ENCODE measurements at regions not wholly inside any gene's neighbourhood (a gene's known extent, or its start where the extent isn't known, plus 50 kb on each side); places are given as distances from the start of the nearest gene placed in this dataset.

DNA sequence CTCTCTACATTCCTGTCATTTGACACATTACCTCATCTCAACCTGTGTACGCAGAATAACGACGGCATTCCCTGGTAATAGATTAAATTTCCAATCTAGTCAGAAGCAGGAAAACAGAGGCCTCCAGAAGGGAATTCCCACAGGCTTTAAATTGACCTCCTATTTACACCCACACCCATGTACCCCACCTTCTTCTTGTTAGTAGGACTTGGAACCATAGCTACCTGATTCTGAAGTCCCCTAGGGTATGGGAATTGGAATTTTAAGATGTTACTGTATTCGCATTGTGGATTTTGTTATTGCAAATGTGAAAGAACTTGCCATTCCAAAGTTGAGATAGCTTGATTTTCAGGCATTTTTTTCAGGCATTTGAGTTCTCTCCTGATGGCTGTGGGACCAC, 377.5 kb upstream of the DYNLRB2 start:
- H3K36me3 Mint-ChIP-seq (ENCODE audit: low read depth) = no peaks in the 10 kb centered on the region
- intact Hi-C loops (cut with micrococcal nuclease) = no loop called here
- no peak for DNase-seq (ENCODE audit: low spot score)
- no peak overlapping the region for H3K27ac Mint-ChIP-seq
- no peak overlapping the region for H3K4me3 Mint-ChIP-seq
- no peaks in the 10 kb centered on the region for H3K4me1 Mint-ChIP-seq (ENCODE audit: low read depth)
- no peaks in the 10 kb centered on the region for H3K9me3 Mint-ChIP-seq
- H3K27me3 Mint-ChIP-seq (ENCODE audit: insufficient read depth) = peaks cover 3% of the 10 kb centered on the region

DNA sequence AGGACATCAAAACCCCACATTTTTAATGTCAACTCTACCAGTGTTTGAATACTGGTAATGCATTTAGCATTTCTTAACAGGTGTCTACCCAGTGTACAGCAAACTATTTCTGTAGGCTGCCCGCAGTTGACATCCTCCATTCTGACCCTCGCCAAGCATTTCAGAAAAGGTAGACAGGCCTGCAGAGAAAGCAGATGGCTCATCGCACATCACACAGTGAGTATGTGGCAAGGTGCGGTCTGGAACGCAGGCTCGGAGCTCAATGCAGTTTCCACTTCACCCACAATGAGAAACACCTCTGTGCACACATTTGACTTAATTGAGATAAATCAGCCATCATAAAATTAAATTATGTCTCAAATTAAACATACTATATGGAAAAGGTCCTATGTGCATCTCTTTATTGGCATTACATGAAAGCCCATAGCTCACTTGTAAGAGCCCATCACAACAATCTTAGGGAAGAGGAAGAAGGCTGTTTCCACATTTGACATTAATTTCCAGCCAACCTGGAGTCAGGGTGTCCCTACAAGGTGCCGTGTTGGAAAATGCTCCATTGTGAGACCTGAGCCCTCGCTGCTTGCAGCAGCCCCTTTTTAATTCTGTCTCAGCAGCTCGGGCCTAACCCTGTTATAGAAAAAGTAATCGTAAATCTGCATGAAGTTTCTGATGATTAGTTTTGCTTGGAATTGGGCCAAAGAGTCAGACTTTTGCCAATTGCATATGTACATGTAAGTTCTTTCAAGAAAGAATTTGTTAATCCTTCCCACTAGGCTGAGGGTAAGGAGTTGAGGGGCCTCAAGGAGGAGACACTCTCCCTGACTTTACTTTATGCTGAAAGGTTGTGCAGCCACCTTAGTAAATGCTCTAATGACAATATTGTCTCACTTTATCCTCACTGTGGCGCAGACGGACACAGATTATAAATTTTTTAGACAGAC, 378.7 kb upstream of the DYNLRB2 start:
- Mint-ChIP-seq H3K4me1 (ENCODE audit: low read depth) (no peaks in the 10 kb centered on the region), H3K27me3 (ENCODE audit: insufficient read depth) (peaks cover 3% of the 10 kb centered on the region), H3K36me3 (ENCODE audit: low read depth) (no peaks in the 10 kb centered on the region), H3K27ac (no peak overlapping the region), H3K9me3 (no peaks in the 10 kb centered on the region), H3K4me3 (no peak overlapping the region)
- no peak for DNase-seq (ENCODE audit: low spot score)
- intact Hi-C loops (cut with micrococcal nuclease) = no loop called here

DNA sequence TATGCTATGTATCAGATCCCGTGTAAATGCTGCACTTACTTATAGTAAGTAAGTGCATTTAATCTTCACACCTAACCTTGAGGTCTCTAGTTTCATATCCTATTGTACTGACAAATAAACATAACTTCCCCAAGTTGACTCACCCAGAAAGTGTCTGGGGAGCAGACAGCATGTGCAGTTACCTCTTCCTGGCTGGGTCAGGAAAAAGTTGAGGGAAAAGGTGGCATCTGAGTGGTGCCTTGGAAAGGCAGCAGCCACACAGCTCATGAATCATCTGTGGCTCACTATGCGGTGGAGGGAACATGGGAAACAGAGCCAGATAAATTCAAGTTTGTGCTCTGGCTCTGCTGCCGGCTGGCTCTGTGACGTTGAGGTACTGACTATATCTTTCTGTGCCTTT, 382.0 kb upstream of the DYNLRB2 start:
- Mint-ChIP-seq H3K4me1 (ENCODE audit: low read depth) (no peaks in the 10 kb centered on the region), H3K9me3 (no peaks in the 10 kb centered on the region), H3K27ac (no peak overlapping the region), H3K4me3 (no peak overlapping the region), H3K27me3 (ENCODE audit: insufficient read depth) (peaks cover 3% of the 10 kb centered on the region), H3K36me3 (ENCODE audit: low read depth) (no peaks in the 10 kb centered on the region)
- intact Hi-C loops (cut with micrococcal nuclease) = no loop called here
- no peak for DNase-seq (ENCODE audit: low spot score)

DNA sequence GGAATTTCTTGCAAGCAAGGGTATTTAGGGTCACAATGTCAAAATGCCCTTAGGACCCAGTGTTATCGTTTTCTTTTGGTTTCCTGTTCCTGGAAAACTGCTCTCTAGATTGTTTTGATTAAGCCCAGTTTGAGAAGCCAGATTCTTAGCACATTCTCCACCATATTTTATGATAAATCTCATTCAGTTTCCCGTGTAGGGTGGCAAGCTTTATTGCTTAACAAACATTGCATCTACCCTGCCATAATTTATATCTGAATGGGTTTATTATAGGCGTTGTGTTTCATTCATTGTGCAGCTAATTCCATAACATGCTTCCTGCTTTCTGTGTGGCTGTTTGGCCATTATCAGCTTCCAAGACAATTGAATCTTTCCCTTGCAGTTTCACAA, 389.1 kb upstream of the DYNLRB2 start:
- peaks cover 5% of the 10 kb centered on the region for H3K27me3 Mint-ChIP-seq (ENCODE audit: insufficient read depth)
- H3K36me3 Mint-ChIP-seq (ENCODE audit: low read depth) = no peaks in the 10 kb centered on the region
- H3K4me3 Mint-ChIP-seq = no peak overlapping the region
- H3K27ac Mint-ChIP-seq = no peak overlapping the region
- no peaks in the 10 kb centered on the region for H3K4me1 Mint-ChIP-seq (ENCODE audit: low read depth)
- DNase-seq (ENCODE audit: low spot score) = no peak
- H3K9me3 Mint-ChIP-seq = no peaks in the 10 kb centered on the region
- intact Hi-C loops (cut with micrococcal nuclease) = no loop called here

DNA sequence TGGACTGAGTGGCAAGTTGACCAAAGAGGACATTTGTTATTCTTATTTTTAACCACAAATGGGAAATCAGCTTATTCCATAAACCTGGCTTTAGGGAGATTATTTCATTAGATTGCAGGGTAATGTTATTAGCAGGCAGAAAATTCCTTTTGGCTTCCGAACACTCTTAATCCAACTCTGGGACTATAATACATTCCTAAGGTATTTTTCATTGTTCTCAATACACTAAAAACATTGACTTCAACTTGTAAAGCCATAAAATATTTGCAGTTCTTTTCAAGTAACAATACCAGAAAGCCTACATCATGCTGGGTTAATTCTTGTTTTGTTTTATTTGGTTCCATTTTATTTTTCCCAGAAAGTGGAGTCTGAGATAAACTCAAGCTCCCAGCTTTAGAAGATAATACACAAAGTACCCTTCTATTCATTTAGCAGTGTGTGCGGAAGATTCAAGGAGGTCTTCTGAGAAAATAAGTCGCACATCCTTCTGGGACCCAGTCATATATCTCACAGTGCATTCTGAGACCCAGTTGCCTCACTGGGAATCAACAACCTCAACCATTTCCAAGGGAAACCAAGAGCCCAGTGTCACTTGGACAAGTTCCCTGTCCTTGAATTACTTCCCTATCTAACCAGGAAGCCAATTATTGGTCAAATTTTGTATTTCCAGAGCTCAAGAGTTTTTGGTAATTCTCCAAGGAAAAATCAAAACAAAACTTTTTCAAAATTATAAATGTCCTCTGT, 389.6 kb upstream of the DYNLRB2 start:
- H3K4me3 Mint-ChIP-seq = no peak overlapping the region
- H3K27me3 Mint-ChIP-seq (ENCODE audit: insufficient read depth) = peaks cover 5% of the 10 kb centered on the region
- DNase-seq (ENCODE audit: low spot score) = no peak

DNA sequence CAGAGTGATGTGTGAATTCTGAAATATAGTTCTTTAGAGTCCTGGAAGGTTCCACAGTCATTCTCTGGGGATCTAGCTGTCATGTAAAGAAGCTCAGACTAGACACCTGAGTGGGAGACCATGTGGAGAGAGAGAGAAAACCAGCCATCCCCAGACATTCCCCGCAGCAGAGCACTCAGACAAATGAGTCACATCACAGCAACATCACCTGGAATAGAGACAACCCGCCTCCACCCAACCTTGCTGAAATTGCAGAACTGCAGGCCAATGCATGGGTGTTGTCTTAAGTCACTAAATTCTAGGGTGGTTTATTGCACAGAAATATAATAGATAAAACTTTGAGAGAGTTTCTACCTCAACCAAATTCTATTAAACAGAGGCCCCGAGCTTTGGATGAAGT, 392.0 kb upstream of the DYNLRB2 start:
- no peaks in the 10 kb centered on the region for H3K4me1 Mint-ChIP-seq (ENCODE audit: low read depth)
- H3K27me3 Mint-ChIP-seq (ENCODE audit: insufficient read depth) = peaks cover 5% of the 10 kb centered on the region
- no peak for DNase-seq (ENCODE audit: low spot score)
- H3K36me3 Mint-ChIP-seq (ENCODE audit: low read depth) = no peaks in the 10 kb centered on the region
- intact Hi-C loops (cut with micrococcal nuclease) = no loop called here
- no peak overlapping the region for H3K27ac Mint-ChIP-seq
- no peaks in the 10 kb centered on the region for H3K9me3 Mint-ChIP-seq
- H3K4me3 Mint-ChIP-seq = no peak overlapping the region

More for the DNA sequence above, 389.6 kb upstream of the DYNLRB2 start:
- H3K36me3 Mint-ChIP-seq (ENCODE audit: low read depth) = no peaks in the 10 kb centered on the region
- no peaks in the 10 kb centered on the region for H3K4me1 Mint-ChIP-seq (ENCODE audit: low read depth)
- intact Hi-C loops (cut with micrococcal nuclease) = no loop called here
- H3K9me3 Mint-ChIP-seq = no peaks in the 10 kb centered on the region
- H3K27ac Mint-ChIP-seq = no peak overlapping the region

DNA sequence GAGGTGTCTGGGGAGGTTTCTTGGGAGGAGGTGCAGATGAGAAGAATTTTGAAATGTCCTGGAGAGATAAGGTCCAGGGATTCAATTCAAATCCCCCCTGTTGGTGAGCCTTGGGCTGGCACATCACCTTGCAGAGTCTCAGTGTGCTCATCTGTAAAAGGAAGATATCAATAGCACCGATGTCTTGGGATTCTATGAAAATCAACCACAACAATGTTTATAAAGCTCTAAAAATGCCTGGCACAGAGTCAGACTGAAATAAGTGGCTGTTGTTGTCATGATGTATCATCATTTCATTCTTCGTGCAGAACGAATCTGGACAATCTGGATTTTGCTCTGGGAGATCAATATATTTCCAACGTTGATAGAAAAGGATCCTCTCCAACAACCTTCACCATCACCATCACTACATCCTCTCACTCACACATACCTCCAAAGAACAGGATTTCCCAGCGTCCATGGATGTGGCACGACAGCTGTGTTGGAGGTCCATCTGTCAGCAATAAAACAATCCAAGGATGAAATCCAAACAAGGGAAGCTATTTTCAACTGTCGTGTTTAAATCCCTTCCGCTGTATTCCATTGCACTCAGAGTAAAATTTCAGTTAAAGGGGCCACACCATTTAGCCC, 393.7 kb upstream of the DYNLRB2 start:
- intact Hi-C loops (cut with micrococcal nuclease) = no loop called here
- H3K27ac Mint-ChIP-seq = no peak overlapping the region
- no peak for DNase-seq (ENCODE audit: low spot score)
- no peak overlapping the region for H3K4me3 Mint-ChIP-seq
- no peaks in the 10 kb centered on the region for H3K4me1 Mint-ChIP-seq (ENCODE audit: low read depth)
- H3K36me3 Mint-ChIP-seq (ENCODE audit: low read depth) = no peaks in the 10 kb centered on the region
- H3K27me3 Mint-ChIP-seq (ENCODE audit: insufficient read depth) = peaks cover 5% of the 10 kb centered on the region
- no peaks in the 10 kb centered on the region for H3K9me3 Mint-ChIP-seq

DNA sequence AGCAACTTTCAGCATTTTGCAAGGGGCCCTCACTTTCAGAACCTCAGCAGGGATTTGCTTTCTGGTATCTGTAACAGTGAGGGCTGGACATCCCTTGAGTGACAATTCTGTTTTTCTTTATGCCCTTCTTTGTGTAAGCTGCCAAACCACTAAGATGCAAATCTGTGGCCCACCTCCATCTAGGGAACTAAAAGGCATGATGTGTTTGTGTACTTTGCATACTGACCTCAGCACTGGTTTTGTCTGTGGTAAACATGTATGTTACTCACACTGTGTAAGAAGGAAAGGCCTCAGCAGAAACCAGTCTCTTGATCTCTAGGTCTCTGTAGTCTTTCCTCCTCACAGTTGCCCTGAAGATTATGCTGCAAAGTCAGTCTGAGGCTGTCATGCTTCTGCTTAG, 396.6 kb upstream of the DYNLRB2 start:
- no peaks in the 10 kb centered on the region for H3K4me1 Mint-ChIP-seq (ENCODE audit: low read depth)
- no peak overlapping the region for H3K4me3 Mint-ChIP-seq
- H3K9me3 Mint-ChIP-seq = no peaks in the 10 kb centered on the region
- intact Hi-C loops (cut with micrococcal nuclease) = no loop called here
- H3K27me3 Mint-ChIP-seq (ENCODE audit: insufficient read depth) = peaks cover 2% of the 10 kb centered on the region
- no peaks in the 10 kb centered on the region for H3K36me3 Mint-ChIP-seq (ENCODE audit: low read depth)
- no peak overlapping the region for H3K27ac Mint-ChIP-seq
- no peak for DNase-seq (ENCODE audit: low spot score)

DNA sequence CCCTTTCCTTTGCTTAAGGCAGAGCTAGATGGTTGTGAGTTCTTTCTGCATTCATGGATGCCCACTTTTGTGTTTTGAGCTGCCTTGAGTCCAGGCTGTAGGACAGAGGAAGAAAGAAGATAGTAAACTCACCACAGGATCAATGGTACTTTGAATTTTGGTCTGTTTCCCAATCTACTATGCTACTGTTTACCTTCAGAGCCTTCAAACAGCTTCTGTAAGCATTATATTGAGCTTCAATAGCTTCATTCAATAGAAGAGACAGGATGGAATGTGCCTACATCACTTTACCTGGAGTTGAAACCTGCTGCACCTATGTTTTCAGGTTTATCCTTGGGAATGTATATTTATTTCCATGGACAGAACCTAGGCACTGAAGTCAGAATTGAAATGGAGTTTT, 397.9 kb upstream of the DYNLRB2 start:
- Mint-ChIP-seq H3K4me3 (no peak overlapping the region), H3K27me3 (ENCODE audit: insufficient read depth) (no peaks in the 10 kb centered on the region), H3K9me3 (no peaks in the 10 kb centered on the region), H3K27ac (no peak overlapping the region), H3K36me3 (ENCODE audit: low read depth) (no peaks in the 10 kb centered on the region), H3K4me1 (ENCODE audit: low read depth) (no peaks in the 10 kb centered on the region)
- intact Hi-C loops (cut with micrococcal nuclease) = no loop called here
- DNase-seq (ENCODE audit: low spot score) = no peak

DNA sequence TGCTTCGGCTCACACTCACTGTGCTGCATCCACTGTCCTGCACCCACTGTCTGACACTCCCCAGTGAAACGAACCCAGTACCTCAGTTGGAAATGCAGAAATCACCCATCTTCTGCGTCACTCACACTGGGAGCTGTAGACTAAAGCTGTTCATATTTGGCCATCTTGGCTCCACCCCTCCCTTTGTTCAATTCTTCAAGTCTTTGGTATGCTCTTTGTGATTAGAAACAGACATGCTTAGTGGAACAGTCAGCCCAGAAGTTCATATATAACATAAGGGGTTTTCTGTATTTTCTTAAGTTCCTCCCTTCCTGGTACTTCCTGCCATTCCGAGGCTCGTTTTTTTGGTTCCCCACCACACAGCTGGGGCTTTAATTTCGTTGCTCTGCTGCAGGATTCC, 398.5 kb upstream of the DYNLRB2 start:
- intact Hi-C loops (cut with micrococcal nuclease) = no loop called here
- no peak overlapping the region for H3K4me3 Mint-ChIP-seq
- H3K27me3 Mint-ChIP-seq (ENCODE audit: insufficient read depth) = no peaks in the 10 kb centered on the region
- DNase-seq (ENCODE audit: low spot score) = no peak
- no peaks in the 10 kb centered on the region for H3K36me3 Mint-ChIP-seq (ENCODE audit: low read depth)
- peaks cover 2% of the 10 kb centered on the region for H3K9me3 Mint-ChIP-seq
- H3K27ac Mint-ChIP-seq = no peak overlapping the region
- no peaks in the 10 kb centered on the region for H3K4me1 Mint-ChIP-seq (ENCODE audit: low read depth)

DNA sequence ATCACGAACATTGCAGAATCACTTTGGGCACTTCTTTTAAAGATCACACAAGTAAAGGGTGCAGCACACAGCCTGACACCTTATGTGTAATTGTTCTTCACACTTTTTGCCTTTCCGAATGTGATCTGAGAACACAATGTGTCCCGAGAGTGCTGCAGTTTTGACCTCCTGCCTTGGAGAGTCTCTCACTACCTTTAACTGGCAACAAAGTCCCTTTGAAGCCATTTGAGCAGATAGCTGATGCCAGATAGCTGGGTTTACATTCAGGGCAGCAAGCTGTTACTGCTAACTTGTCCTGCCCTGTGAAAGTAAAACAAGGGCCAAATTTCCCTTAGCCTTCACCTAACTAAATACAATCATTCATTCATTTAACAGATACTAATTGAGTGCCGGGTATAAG, 411.0 kb upstream of the DYNLRB2 start:
- Mint-ChIP-seq H3K36me3 (ENCODE audit: low read depth) (no peaks in the 10 kb centered on the region), H3K4me1 (ENCODE audit: low read depth) (no peaks in the 10 kb centered on the region), H3K27me3 (ENCODE audit: insufficient read depth) (no peaks in the 10 kb centered on the region), H3K9me3 (no peaks in the 10 kb centered on the region), H3K4me3 (no peak overlapping the region), H3K27ac (no peak overlapping the region)
- intact Hi-C loops (cut with micrococcal nuclease) = no loop called here
- no peak for DNase-seq (ENCODE audit: low spot score)

DNA sequence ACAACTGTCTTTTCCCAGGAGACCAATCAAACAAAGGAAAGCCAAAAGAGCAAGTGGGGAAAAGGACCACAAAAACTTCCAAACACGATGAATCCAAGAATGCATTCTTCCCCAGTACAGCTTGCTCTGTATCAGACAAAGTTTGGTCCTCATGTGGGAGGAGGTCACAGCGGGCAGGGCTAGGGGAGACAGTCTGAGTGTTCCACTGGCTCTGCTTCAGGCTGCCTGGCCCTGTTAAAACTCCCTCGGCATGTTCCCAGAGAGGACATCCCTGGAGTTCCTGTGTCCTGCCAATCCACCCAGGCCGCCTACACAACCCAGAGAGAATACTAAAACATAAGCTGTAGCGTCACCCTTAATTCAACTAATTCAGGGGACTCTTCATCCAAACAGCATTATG, 415.1 kb upstream of the DYNLRB2 start:
- no peak overlapping the region for H3K4me3 Mint-ChIP-seq
- peaks cover 2% of the 10 kb centered on the region for H3K27me3 Mint-ChIP-seq (ENCODE audit: insufficient read depth)
- intact Hi-C loops (cut with micrococcal nuclease) = no loop called here
- no peak for DNase-seq (ENCODE audit: low spot score)
- no peak overlapping the region for H3K27ac Mint-ChIP-seq
- no peaks in the 10 kb centered on the region for H3K4me1 Mint-ChIP-seq (ENCODE audit: low read depth)
- H3K9me3 Mint-ChIP-seq = no peaks in the 10 kb centered on the region
- H3K36me3 Mint-ChIP-seq (ENCODE audit: low read depth) = no peaks in the 10 kb centered on the region

DNA sequence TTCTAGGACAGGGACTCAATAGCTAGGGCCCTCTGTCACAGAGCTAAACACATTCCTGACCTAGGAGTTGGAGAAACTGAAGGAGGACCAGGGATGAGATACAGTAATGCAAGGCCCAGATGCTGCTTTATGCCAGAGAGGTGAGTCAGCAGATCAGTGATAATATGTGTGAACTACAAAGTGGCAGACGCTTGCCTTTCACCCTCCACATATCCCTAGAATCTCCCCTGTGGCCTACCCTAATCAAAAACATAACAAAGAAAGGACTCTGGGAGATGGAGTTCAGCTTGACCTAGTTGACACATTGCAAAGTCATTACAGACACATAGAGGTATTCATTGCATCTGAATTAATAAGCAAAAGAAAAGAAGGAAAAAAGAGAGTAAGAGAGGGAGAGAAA, 417.6 kb upstream of the DYNLRB2 start:
- Mint-ChIP-seq H3K4me1 (ENCODE audit: low read depth) (no peaks in the 10 kb centered on the region), H3K36me3 (ENCODE audit: low read depth) (no peaks in the 10 kb centered on the region), H3K27ac (no peak overlapping the region), H3K27me3 (ENCODE audit: insufficient read depth) (peaks cover 2% of the 10 kb centered on the region), H3K9me3 (no peaks in the 10 kb centered on the region), H3K4me3 (no peak overlapping the region)
- DNase-seq (ENCODE audit: low spot score) = no peak
- intact Hi-C loops (cut with micrococcal nuclease) = no loop called here
